Choroid plexus epithelial cell (primary cell): ENCODE measurements at regions not wholly inside any gene's neighbourhood (a gene's known extent, or its start where the extent isn't known, plus 50 kb on each side); places are given as distances from the start of the nearest gene placed in this dataset.
A peak's percentile ranks its signal among the peaks of the same experiment; 100 is the strongest.
"Not testable (repeated sequence)": the region's sequence is repeated elsewhere in the genome, so short reads cannot be mapped to it uniquely, and the experiment has no call there.

Source experiments
- DNase-seq: peaks from one replicate; pipeline ENCODE4 v3.0.0-alpha.2; 2010; ENCODE audit warnings: low read depth
- H3K4me3 ChIP-seq: 2 replicates; pipeline ENCODE4 v1.5.1; 2011; ENCODE audit warnings: low read depth, mild to moderate bottlenecking, control low read depth, low read length, moderate library complexity
- TF ChIP-seq, protein P1 (sequence below): conservative IDR thresholded peaks from 2 replicates; pipeline ENCODE4 v1.5.1; 2011; ENCODE audit warnings: low read depth, mild to moderate bottlenecking, control low read depth, inconsistent platforms, low read length, moderate library complexity

DNA sequence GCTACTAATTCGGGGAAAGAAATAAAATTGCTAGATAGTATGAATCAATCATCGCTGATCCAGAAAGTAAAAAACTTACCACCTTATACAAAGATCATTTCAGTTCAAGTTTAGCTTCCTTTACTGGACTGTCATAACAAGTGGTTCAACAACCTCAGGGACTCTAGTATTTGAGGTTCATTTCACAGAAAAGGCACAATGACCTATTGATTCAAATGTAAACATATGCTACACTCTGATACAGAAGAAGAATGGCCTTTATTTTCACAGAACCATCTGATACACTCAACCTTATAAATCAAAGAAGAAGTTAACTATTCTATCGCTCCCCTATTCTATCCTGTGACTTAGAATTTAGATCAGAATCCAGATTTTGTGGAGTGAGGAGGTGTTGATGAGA is 140.8 kb upstream of the EFCAB3 start:
- not testable (repeated sequence) for H3K4me3 ChIP-seq, DNase-seq

DNA sequence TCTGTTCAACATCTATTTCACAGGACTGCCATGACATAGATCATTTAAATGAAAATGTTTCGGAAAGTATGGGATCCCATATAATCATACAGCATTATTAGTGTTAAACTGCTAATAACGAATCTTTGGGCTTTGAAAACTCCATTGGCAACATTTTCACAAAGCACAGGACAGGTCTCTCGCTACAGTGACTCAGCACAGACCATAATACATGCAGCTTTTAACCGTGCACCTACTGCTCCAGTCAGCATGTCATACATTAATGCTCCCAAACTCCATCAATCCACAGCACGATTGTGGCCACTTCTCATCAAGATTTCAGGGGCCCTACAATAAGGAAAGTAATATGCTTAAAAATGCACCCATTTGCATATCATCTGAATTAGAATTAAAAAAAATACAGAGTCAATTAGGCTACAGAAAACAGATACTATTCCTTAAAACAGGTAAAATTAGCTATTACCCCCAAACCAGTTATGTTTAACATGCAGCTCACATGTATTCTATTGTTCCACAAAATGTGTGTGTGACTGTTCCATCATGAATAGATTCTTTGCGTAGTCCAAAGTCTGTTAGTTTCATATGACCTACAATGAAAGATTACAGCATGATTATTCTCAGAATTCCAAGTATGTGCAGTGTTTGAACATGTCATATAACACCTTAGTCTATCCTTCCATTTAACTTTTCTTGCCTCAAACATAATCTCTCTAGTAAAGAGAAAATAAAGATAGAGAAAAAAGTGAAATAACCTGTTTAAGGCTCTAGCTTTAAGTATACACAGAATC is 141.6 kb upstream of the EFCAB3 start:
- not testable (repeated sequence) for H3K4me3 ChIP-seq, DNase-seq

GRCh38 chr17:62233822-62234481 is 146.4 kb upstream of the EFCAB3 start:
- H3K4me3 ChIP-seq, DNase-seq: not testable (repeated sequence)

DNA sequence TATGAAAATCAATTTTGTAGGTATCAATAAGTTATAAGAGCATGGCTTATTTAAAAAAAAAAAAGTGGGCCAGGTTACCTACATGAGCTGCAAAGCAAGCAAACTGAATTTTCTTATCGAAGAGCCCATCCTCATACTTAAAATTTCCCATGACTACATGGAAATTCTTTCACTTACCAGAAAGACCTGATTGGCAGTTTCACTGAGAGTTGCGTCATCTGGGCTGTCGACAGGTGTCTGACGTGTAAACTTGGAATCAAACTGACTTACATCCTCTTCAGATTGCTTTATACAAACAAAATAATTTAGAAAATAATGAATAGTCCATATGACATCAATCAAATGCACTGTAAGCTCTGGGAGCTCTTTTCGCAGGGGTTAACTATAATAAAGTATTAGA is 149.1 kb upstream of the EFCAB3 start:
- not testable (repeated sequence) for H3K4me3 ChIP-seq, DNase-seq

- not testable (repeated sequence) for H3K4me3 ChIP-seq
- peak; percentile 20 for DNase-seq
Measured at GRCh38 chr17:62226610-62227240, 153.6 kb upstream of the EFCAB3 start.

DNA sequence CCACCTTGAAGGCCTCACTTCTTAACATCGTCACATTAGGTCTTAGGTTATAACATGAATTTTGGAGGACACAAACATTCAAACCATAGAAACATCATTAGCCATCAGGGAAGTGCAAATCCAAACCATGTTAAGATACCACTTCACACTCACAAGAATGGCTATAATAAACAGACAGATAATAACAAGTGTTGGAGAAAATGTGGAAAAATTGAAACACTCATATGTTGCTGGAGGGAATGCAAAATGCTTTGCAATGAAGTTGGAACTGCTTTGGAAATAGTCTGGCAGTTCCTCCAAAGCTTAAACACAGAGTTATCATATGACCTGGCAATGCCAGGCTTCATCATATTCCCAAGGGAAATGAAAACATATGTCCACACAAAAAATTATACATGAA is 156.8 kb upstream of the EFCAB3 start:
- not testable (repeated sequence) for DNase-seq, H3K4me3 ChIP-seq

GRCh38 chr17:62219221-62219899 is 154.3 kb upstream of the MED13 start:
- TF ChIP-seq, protein P1, sequence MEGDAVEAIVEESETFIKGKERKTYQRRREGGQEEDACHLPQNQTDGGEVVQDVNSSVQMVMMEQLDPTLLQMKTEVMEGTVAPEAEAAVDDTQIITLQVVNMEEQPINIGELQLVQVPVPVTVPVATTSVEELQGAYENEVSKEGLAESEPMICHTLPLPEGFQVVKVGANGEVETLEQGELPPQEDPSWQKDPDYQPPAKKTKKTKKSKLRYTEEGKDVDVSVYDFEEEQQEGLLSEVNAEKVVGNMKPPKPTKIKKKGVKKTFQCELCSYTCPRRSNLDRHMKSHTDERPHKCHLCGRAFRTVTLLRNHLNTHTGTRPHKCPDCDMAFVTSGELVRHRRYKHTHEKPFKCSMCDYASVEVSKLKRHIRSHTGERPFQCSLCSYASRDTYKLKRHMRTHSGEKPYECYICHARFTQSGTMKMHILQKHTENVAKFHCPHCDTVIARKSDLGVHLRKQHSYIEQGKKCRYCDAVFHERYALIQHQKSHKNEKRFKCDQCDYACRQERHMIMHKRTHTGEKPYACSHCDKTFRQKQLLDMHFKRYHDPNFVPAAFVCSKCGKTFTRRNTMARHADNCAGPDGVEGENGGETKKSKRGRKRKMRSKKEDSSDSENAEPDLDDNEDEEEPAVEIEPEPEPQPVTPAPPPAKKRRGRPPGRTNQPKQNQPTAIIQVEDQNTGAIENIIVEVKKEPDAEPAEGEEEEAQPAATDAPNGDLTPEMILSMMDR: no peak
- H3K4me3 ChIP-seq: no peak overlapping the region

DNA sequence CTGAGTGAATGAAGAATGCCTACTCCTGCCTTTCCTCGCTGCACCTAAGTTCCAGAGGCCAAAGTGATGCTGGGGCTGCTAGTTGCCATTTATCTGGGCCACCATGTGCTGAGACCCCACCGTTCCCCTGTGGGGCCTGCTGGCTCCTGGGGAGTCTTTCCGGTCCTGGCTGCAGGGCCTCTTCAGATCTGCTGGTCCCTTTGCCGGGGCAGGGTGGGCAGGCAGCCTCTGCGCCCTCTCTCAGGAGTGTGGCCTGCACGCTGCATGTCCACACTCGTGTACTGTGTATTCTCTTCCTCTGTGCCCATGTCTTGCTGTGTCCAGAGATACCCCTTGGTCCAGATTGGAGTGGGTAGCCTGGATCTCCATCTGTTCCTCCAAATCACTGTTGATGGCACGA is 151.8 kb upstream of the MED13 start:
- DNase-seq: no peak
- no peak overlapping the region for H3K4me3 ChIP-seq
- TF ChIP-seq, protein P1: no peak

More at GRCh38 chr17:62219221-62219899, 154.3 kb upstream of the MED13 start:
- no peak for DNase-seq

DNA sequence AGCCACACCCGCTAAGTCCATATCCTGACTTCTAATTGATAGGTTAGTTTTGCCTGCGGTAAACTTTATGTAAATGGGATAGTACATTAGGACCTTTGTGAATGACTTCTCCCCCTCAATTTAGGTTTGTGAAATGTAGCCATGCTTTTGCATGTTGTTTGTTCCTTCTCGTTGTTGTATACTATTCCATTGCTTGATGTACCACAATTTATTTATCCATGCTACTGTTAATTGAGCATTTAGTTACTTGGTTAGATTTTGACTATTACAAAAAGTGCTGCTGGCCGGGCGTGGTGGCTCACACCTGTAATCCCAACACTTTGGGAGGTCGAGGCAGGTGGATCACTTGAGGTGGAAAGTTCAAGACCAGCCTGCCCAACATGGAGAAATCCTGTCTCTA is 150.8 kb upstream of the MED13 start:
- not testable (repeated sequence) for DNase-seq, H3K4me3 ChIP-seq

- no peak overlapping the region for H3K4me3 ChIP-seq
- TF ChIP-seq, protein P1: peak; percentile 9
- peak; percentile 4 for DNase-seq
Measured at GRCh38 chr17:62206550-62206949, 141.5 kb upstream of the MED13 start.

- H3K4me3 ChIP-seq, DNase-seq: not testable (repeated sequence)
Measured at GRCh38 chr17:62197156-62197555, 132.1 kb upstream of the MED13 start.

DNA sequence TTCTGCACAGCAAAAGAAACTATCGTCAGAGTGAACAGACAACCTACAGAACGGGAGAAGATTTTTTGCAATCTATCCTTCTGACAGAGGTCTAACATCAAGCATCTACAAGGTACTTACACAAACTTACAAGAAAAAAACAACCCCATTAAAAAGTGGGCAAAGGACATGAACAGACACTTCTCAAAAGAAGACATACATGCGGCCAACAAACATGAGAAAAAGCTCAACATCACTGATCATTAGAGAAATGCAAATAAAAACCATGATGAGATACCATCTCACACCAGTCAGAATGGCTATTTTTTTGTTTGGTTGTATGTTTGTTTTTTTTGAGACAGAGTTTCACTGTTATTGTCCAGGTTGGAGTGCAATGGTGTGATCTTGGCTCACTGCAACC is 131.5 kb upstream of the MED13 start:
- not testable (repeated sequence) for H3K4me3 ChIP-seq, DNase-seq
